ENCODE measurements at regions not wholly inside any gene's neighbourhood (a gene's known extent, or its start where the extent isn't known, plus 50 kb on each side); places are given as distances from the start of the nearest gene placed in this dataset.

GRCh38 chr2:13682540-13683272 lies 949.8 kb upstream of the LRATD1 start:
- TF ChIP-seq EZH2phosphoT487 (IDR thresholded peaks at IDR 0.05; ENCODE audit: low read depth) (no peak), CTCF (IDR thresholded peaks at IDR 0.05; ENCODE audit: low read depth, low read length) (no peak)

Measured in OCI-LY3 (cell line).